Nephron progenitor cell (in vitro differentiated cells): ENCODE measurements at regions not wholly inside any gene's neighbourhood (a gene's known extent, or its start where the extent isn't known, plus 50 kb on each side); places are given as distances from the start of the nearest gene placed in this dataset.

Experiments
- DNase-seq: peaks from one replicate; pipeline ENCODE4 v3.0.0; 2021
- H3K27ac Mint-ChIP-seq: 2 replicates; pipeline ENCODE4 v1.8.0; 2021; ENCODE audit warnings: mild to moderate bottlenecking, moderate library complexity, mixed read lengths
- H3K27me3 Mint-ChIP-seq: 2 replicates; pipeline ENCODE4 v1.8.0; 2021; ENCODE audit warnings: mild to moderate bottlenecking, low read depth, mixed read lengths; ENCODE audit not compliant: poor library complexity
- H3K36me3 Mint-ChIP-seq: 2 replicates; pipeline ENCODE4 v1.8.0; 2021; ENCODE audit warnings: low read depth, mixed read lengths
- H3K4me1 Mint-ChIP-seq: 2 replicates; pipeline ENCODE4 v1.8.0; 2021; ENCODE audit warnings: mixed read lengths
- H3K4me3 Mint-ChIP-seq: 2 replicates; pipeline ENCODE4 v1.8.0; 2021; ENCODE audit warnings: mild to moderate bottlenecking, moderate library complexity, mixed read lengths
- H3K9me3 Mint-ChIP-seq: 2 replicates; pipeline ENCODE4 v1.8.0; 2021; ENCODE audit warnings: mild to moderate bottlenecking, moderate library complexity, mixed read lengths
- CTCF ChIP-seq: fragments of 200-600 bp; sonication (generic); IDR thresholded peaks from 2 replicates; pipeline ENCODE4 v1.5.0; 2021; ENCODE audit warnings: antibody characterized with exemption

- Mint-ChIP-seq H3K36me3 (no peaks in the 10 kb centered on the region), H3K27ac (no peak overlapping the region)
Observed at GRCh38 chr6:11961923-11962322, 50.2 kb upstream of the HIVEP1 start.

GRCh38 chr6:11960909-11961779 is 51.0 kb upstream of the HIVEP1 start:
- Mint-ChIP-seq H3K27ac (no peak overlapping the region), H3K36me3 (no peaks in the 10 kb centered on the region), H3K9me3 (no peaks in the 10 kb centered on the region), H3K4me1 (no peaks in the 10 kb centered on the region), H3K27me3 (peaks cover 4% of the 10 kb centered on the region), H3K4me3 (no peak overlapping the region)
- no peak for DNase-seq
- no peak for TF ChIP-seq CTCF

More at GRCh38 chr6:11961923-11962322, 50.2 kb upstream of the HIVEP1 start:
- DNase-seq, result no peak
- Mint-ChIP-seq H3K4me3 (no peak overlapping the region), H3K4me1 (no peaks in the 10 kb centered on the region), H3K9me3 (no peaks in the 10 kb centered on the region), H3K27me3 (peaks cover 4% of the 10 kb centered on the region)
- no peak for TF ChIP-seq CTCF

- no peak overlapping the region for H3K4me3 Mint-ChIP-seq
- no peak for TF ChIP-seq CTCF
- H3K4me1 Mint-ChIP-seq, result peaks cover 10% of the 10 kb centered on the region
- H3K27ac Mint-ChIP-seq, result no peak overlapping the region
- H3K36me3 Mint-ChIP-seq, result no peaks in the 10 kb centered on the region
- H3K27me3 Mint-ChIP-seq, result no peaks in the 10 kb centered on the region
- DNase-seq, result no peak
- no peaks in the 10 kb centered on the region for H3K9me3 Mint-ChIP-seq
Observed at GRCh38 chr6:11956781-11957180, 55.3 kb upstream of the HIVEP1 start.

GRCh38 chr6:11953641-11954040 is 58.5 kb upstream of the HIVEP1 start:
- DNase-seq, result no peak
- Mint-ChIP-seq H3K36me3 (no peaks in the 10 kb centered on the region), H3K27ac (no peak overlapping the region), H3K4me3 (no peak overlapping the region), H3K27me3 (no peaks in the 10 kb centered on the region), H3K4me1 (peaks cover 10% of the 10 kb centered on the region), H3K9me3 (no peaks in the 10 kb centered on the region)
- no peak for TF ChIP-seq CTCF

- no peaks in the 10 kb centered on the region for H3K9me3 Mint-ChIP-seq
- H3K36me3 Mint-ChIP-seq, result no peaks in the 10 kb centered on the region
- no peak overlapping the region for H3K4me3 Mint-ChIP-seq
- peaks cover 10% of the 10 kb centered on the region for H3K4me1 Mint-ChIP-seq
- H3K27me3 Mint-ChIP-seq, result peaks cover 4% of the 10 kb centered on the region
- no peak for DNase-seq
- H3K27ac Mint-ChIP-seq, result no peak overlapping the region
- no peak for TF ChIP-seq CTCF
Observed at GRCh38 chr6:11952316-11952715, 59.8 kb upstream of the HIVEP1 start.

- no peaks in the 10 kb centered on the region for H3K36me3 Mint-ChIP-seq
- no peaks in the 10 kb centered on the region for H3K9me3 Mint-ChIP-seq
- peaks cover 10% of the 10 kb centered on the region for H3K4me1 Mint-ChIP-seq
- H3K4me3 Mint-ChIP-seq, result no peak overlapping the region
- DNase-seq, result no peak
- H3K27me3 Mint-ChIP-seq, result peaks cover 4% of the 10 kb centered on the region
- TF ChIP-seq CTCF, result no peak
- H3K27ac Mint-ChIP-seq, result no peak overlapping the region
Observed at GRCh38 chr6:11951868-11952267, 60.2 kb upstream of the HIVEP1 start.
